Panc1 (cell line): ENCODE measurements at regions not wholly inside any gene's neighbourhood (a gene's known extent, or its start where the extent isn't known, plus 50 kb on each side); places are given as distances from the start of the nearest gene placed in this dataset.

Experiments
- ATAC-seq: fragments of 200-7000 bp; cut with Tn5 transposase; 2 replicates; pipeline ENCODE4 v1.9.1; 2020; ENCODE audit warnings: mild to moderate bottlenecking, moderate library complexity
- BruUV-seq: library from RNA; stranded (reverse); fragments of 400-500 nt; replicated peaks from 2 replicates; lab custom pipeline; 2021; lab: Mats Ljungman, UMichigan
- CTCF ChIA-PET: fragments of 300-600 bp; sonication (Branson Sonifier 250); formaldehyde crosslinking; loops from one replicate; lab custom pipeline; 2022; ENCODE audit warnings: antibody characterized with exemption; lab: Charles Lee
- POLR2A ChIA-PET: fragments of 300-600 bp; sonication (Branson Sonifier 250); formaldehyde crosslinking; loops from one replicate; lab custom pipeline; 2022; ENCODE audit warnings: antibody characterized with exemption; lab: Charles Lee
- DNase-seq: peaks from one replicate; pipeline ENCODE4 v3.0.0-alpha.2; 2010; ENCODE audit warnings: low read depth, low spot score
- H3K27ac ChIP-seq: 2 replicates; pipeline ENCODE4 v1.5.1; 2011; ENCODE audit warnings: mild to moderate bottlenecking, low read length, inconsistent platforms
- H3K27me3 ChIP-seq: fragments of 200-500 bp; sonication (Bioruptor generic); 2 replicates; pipeline ENCODE4 v1.6.0; 2014; ENCODE audit warnings: low read length, inconsistent platforms; ENCODE audit not compliant: control insufficient read depth, insufficient read depth
- H3K36me3 ChIP-seq: fragments of 200-500 bp; sonication (Bioruptor generic); 2 replicates; pipeline ENCODE4 v1.5.1; 2014; ENCODE audit warnings: inconsistent platforms, mild to moderate bottlenecking, low read length, moderate library complexity; ENCODE audit not compliant: control insufficient read depth, insufficient read depth
- H3K4me1 ChIP-seq: 2 replicates; pipeline ENCODE4 v1.5.1; 2011; ENCODE audit warnings: inconsistent platforms, mild to moderate bottlenecking, low read length, moderate library complexity; ENCODE audit not compliant: control insufficient read depth, insufficient read depth
- H3K4me3 ChIP-seq, 2 experiments: 2 replicates each; pipeline ENCODE4 v1.5.1; 2011 to 2012; ENCODE audit warnings: low read depth in 2 of 2, low read length in 2 of 2, mild to moderate bottlenecking in 2 of 2, inconsistent platforms in 1 of 2, moderate library complexity in 1 of 2
- H3K9me3 ChIP-seq: fragments of 200-500 bp; sonication (Bioruptor generic); 2 replicates; pipeline ENCODE4 v1.5.1; 2014; ENCODE audit warnings: low read depth, mild to moderate bottlenecking, inconsistent platforms, low read length, moderate library complexity; ENCODE audit not compliant: control insufficient read depth, insufficient read depth
- POLR2AphosphoS5 ChIP-seq: IDR thresholded peaks from 2 replicates; pipeline ENCODE4 v1.6.1; 2012; ENCODE audit warnings: mild to moderate bottlenecking, low read depth, low read length, moderate library complexity
- REST ChIP-seq, 2 experiments: IDR thresholded peaks; 2 replicates each; pipeline ENCODE4 v1.6.1; 2011 to 2012; ENCODE audit warnings: low read depth in 2 of 2, control low read depth in 1 of 2, low read length in 1 of 2, mild to moderate bottlenecking in 1 of 2, moderate library complexity in 1 of 2; ENCODE audit not compliant: insufficient read depth in 1 of 2
- SIN3A ChIP-seq: IDR thresholded peaks from 2 replicates; pipeline ENCODE4 v1.6.1; 2012; ENCODE audit warnings: low read depth, mild to moderate bottlenecking, low read length, moderate library complexity, borderline replicate concordance; ENCODE audit not compliant: insufficient read depth
- TCF7L2 ChIP-seq: IDR thresholded peaks from 2 replicates; pipeline ENCODE4 v1.6.1; 2011; ENCODE audit warnings: mild to moderate bottlenecking, low read depth, low read length, inconsistent platforms
- in situ Hi-C: cut with HindIII; loops from 2 replicates; pipeline ENCODE4 v1.10.0; 2016; ENCODE audit warnings: low sequenced_read_pairs, low pct_unique_long_range_greater_than_20kb
- intact Hi-C: fragments of 100-400 bp; cut with micrococcal nuclease; formaldehyde crosslinking; loops from one replicate; pipeline ENCODE4 v1.10.0; 2022; ENCODE audit not compliant: unreplicated experiment
- TF ChIP-seq, protein P1 (sequence below): fragments of 450-650 bp; IDR thresholded peaks from 2 replicates; pipeline ENCODE4 v1.5.1; 2017; ENCODE audit warnings: mild to moderate bottlenecking

GRCh38 chr6:71602385-71603007 is 283.9 kb upstream of the RIMS1 start:
- no peak for TF ChIP-seq POLR2AphosphoS5
- TF ChIP-seq, protein P1, sequence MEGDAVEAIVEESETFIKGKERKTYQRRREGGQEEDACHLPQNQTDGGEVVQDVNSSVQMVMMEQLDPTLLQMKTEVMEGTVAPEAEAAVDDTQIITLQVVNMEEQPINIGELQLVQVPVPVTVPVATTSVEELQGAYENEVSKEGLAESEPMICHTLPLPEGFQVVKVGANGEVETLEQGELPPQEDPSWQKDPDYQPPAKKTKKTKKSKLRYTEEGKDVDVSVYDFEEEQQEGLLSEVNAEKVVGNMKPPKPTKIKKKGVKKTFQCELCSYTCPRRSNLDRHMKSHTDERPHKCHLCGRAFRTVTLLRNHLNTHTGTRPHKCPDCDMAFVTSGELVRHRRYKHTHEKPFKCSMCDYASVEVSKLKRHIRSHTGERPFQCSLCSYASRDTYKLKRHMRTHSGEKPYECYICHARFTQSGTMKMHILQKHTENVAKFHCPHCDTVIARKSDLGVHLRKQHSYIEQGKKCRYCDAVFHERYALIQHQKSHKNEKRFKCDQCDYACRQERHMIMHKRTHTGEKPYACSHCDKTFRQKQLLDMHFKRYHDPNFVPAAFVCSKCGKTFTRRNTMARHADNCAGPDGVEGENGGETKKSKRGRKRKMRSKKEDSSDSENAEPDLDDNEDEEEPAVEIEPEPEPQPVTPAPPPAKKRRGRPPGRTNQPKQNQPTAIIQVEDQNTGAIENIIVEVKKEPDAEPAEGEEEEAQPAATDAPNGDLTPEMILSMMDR = no peak
- no peak for TF ChIP-seq REST (IDR thresholded peaks at IDR 0.05; ENCODE audit: insufficient read depth in 1 of 2, low read depth in 2 of 2, low read length in 1 of 2)
- no peak for TF ChIP-seq TCF7L2
- no peak for TF ChIP-seq SIN3A
- in situ Hi-C loops (no loop called here), intact Hi-C loops (no loop called here)
- H3K27me3 ChIP-seq = no peaks in the 10 kb centered on the region
- H3K27ac ChIP-seq = no peak overlapping the region
- CTCF ChIA-PET = no interaction called here
- no peak; the same call in 1 of the 2 replicates for ATAC-seq
- POLR2A ChIA-PET = interaction anchor here (0.6 kb wide), 1 partner anchor 42 kb away, joined by 4 read pairs; no protein-coding TSS in a partner anchor
- H3K4me3 ChIP-seq = no peak overlapping the region
- no peak for DNase-seq
- no peaks in the 10 kb centered on the region for H3K4me1 ChIP-seq
- BruUV-seq = no TSS peak
- H3K9me3 ChIP-seq = no peaks in the 10 kb centered on the region
- H3K36me3 ChIP-seq = no peaks in the 10 kb centered on the region

DNA sequence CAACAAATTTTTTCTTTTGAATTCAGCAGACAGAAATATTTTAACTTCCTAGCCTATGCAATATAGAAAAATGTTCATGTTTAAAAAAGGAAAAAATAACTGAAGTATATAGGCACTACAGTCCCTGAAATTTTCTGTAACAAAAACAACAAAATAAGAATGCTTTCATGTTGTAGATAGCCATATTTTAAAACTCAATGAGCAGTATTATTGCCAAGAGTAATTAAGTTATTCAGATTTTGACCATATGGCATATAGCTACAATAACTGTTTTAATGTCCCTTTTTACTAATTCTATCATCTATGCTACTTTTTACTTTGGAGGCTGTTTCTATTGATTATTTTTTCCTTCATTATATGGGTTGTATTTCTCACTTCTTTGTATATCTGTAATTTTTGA is 283.3 kb upstream of the RIMS1 start:
- POLR2A ChIA-PET = interaction anchor here (0.6 kb wide), 1 partner anchor 41 kb away, joined by 4 read pairs; no protein-coding TSS in a partner anchor
- CTCF ChIA-PET = no interaction called here
- no TSS peak for BruUV-seq
- DNase-seq = no peak
- no peak for ATAC-seq
- H3K36me3 ChIP-seq = no peaks in the 10 kb centered on the region
- no peaks in the 10 kb centered on the region for H3K9me3 ChIP-seq
- H3K27ac ChIP-seq = no peak overlapping the region
- TF ChIP-seq SIN3A (no peak), REST (IDR thresholded peaks at IDR 0.05; ENCODE audit: insufficient read depth in 1 of 2, low read depth in 2 of 2, low read length in 1 of 2) (no peak), TCF7L2 (no peak), POLR2AphosphoS5 (no peak)
- TF ChIP-seq, protein P1 = no peak
- in situ Hi-C loops (no loop called here), intact Hi-C loops (no loop called here)
- no peak overlapping the region for H3K4me3 ChIP-seq
- no peaks in the 10 kb centered on the region for H3K4me1 ChIP-seq
- no peaks in the 10 kb centered on the region for H3K27me3 ChIP-seq
